Neuronal stem cell (in vitro differentiated cells): ENCODE measurements at regions not wholly inside any gene's neighbourhood (a gene's known extent, or its start where the extent isn't known, plus 50 kb on each side); places are given as distances from the start of the nearest gene placed in this dataset.
A peak's percentile ranks its signal among the peaks of the same experiment; 100 is the strongest.
"Not testable (repeated sequence)": the region's sequence is repeated elsewhere in the genome, so short reads cannot be mapped to it uniquely, and the experiment has no call there.

Experiments used
- DNase-seq: peaks from one replicate; pipeline ENCODE4 v3.0.0-alpha.2; 2013; ENCODE audit warnings: low spot score
- H2AFZ ChIP-seq: one replicate; pipeline ENCODE4 v1.6.1; 2013; ENCODE audit warnings: mild to moderate bottlenecking, low read length, inconsistent platforms
- H2AK5ac ChIP-seq: 2 replicates; pipeline ENCODE4 v1.6.1; 2013; ENCODE audit warnings: low read depth, mild to moderate bottlenecking, inconsistent platforms, low read length, moderate library complexity, mixed read lengths
- H2BK120ac ChIP-seq: 2 replicates; pipeline ENCODE4 v1.6.1; 2013; ENCODE audit warnings: low read depth, mild to moderate bottlenecking, inconsistent platforms, low read length, moderate library complexity, mixed read lengths
- H2BK12ac ChIP-seq: one replicate; pipeline ENCODE4 v1.6.1; 2013; ENCODE audit warnings: low read length, inconsistent platforms
- H2BK15ac ChIP-seq: 2 replicates; pipeline ENCODE4 v1.6.1; 2013; ENCODE audit warnings: mild to moderate bottlenecking, low read length, inconsistent platforms, mixed read lengths
- H2BK5ac ChIP-seq: one replicate; pipeline ENCODE4 v1.6.1; 2013; ENCODE audit warnings: inconsistent platforms, mild to moderate bottlenecking, low read length, moderate library complexity
- H3K14ac ChIP-seq: one replicate; pipeline ENCODE4 v1.6.1; 2013; ENCODE audit warnings: low read length, inconsistent platforms
- H3K18ac ChIP-seq: 2 replicates; pipeline ENCODE4 v1.6.1; 2013; ENCODE audit warnings: low read length, inconsistent platforms
- H3K23ac ChIP-seq: 2 replicates; pipeline ENCODE4 v1.6.1; 2013; ENCODE audit warnings: low read depth, mild to moderate bottlenecking, mixed read lengths, low read length, inconsistent platforms; ENCODE audit not compliant: poor library complexity
- H3K27ac ChIP-seq: replicated peaks from 3 replicates; pipeline ENCODE4 v1.5.1; 2013; ENCODE audit warnings: low read length, inconsistent platforms
- H3K27me3 ChIP-seq, 3 experiments: 2 replicates each; pipeline ENCODE4 v1.6.1; 2013; ENCODE audit warnings: low read length in 3 of 3, mild to moderate bottlenecking in 2 of 3, inconsistent platforms in 1 of 3, low read depth in 1 of 3, mixed read lengths in 1 of 3, moderate library complexity in 1 of 3; ENCODE audit not compliant: control insufficient read depth in 3 of 3, insufficient read depth in 3 of 3
- H3K36me3 ChIP-seq, 2 donors: replicated peaks in 1 of 2; 2 replicates each; pipeline ENCODE4 v1.6.1; 2013; ENCODE audit warnings: low read length in 2 of 2; ENCODE audit not compliant: control insufficient read depth in 2 of 2, insufficient read depth in 2 of 2
- H3K4ac ChIP-seq: 2 replicates; pipeline ENCODE4 v1.6.1; 2013; ENCODE audit warnings: inconsistent platforms, mild to moderate bottlenecking, low read length, moderate library complexity
- H3K4me1 ChIP-seq, 2 donors: 1 replicate in 1 of 2; 2 replicates in 1 of 2; pipeline ENCODE4 v1.6.1; 2013; ENCODE audit warnings: low read length in 2 of 2, low read depth in 1 of 2; ENCODE audit not compliant: control insufficient read depth in 2 of 2, insufficient read depth in 1 of 2
- H3K4me2 ChIP-seq: one replicate; pipeline ENCODE4 v1.6.1; 2013; ENCODE audit warnings: mild to moderate bottlenecking, low read length, inconsistent platforms; ENCODE audit not compliant: insufficient read depth, poor library complexity, severe bottlenecking
- H3K4me3 ChIP-seq, 2 donors: 2 replicates each; pipeline ENCODE4 v1.5.1; 2013; ENCODE audit warnings: low read length in 2 of 2, mild to moderate bottlenecking in 2 of 2, inconsistent platforms in 1 of 2, moderate library complexity in 1 of 2
- H3K79me1 ChIP-seq: one replicate; pipeline ENCODE4 v1.6.1; 2013; ENCODE audit warnings: low read depth, mild to moderate bottlenecking, inconsistent platforms, low read length, moderate library complexity
- H3K9ac ChIP-seq: one replicate; pipeline ENCODE4 v1.6.1; 2013; ENCODE audit warnings: mild to moderate bottlenecking, low read depth, low read length, inconsistent platforms; ENCODE audit not compliant: poor library complexity
- H3K9me3 ChIP-seq, 2 donors: replicated peaks in 1 of 2; 2 replicates each; pipeline versions ENCODE3 to v1.6.1; 2013; ENCODE audit warnings: low read length in 2 of 2, mild to moderate bottlenecking in 2 of 2, inconsistent platforms in 1 of 2, low read depth in 1 of 2, mixed read lengths in 1 of 2, moderate library complexity in 1 of 2; ENCODE audit not compliant: control insufficient read depth in 2 of 2, insufficient read depth in 1 of 2
- H4K8ac ChIP-seq: one replicate; pipeline ENCODE4 v1.6.1; 2013; ENCODE audit warnings: low read depth, mild to moderate bottlenecking, inconsistent platforms, low read length, moderate library complexity
- H4K91ac ChIP-seq: one replicate; pipeline ENCODE4 v1.6.1; 2013; ENCODE audit warnings: low read length, low read depth, mild to moderate bottlenecking, inconsistent platforms; ENCODE audit not compliant: poor library complexity
- WGBS, 2 donors: extraction: QIAGEN DNeasy Blood & Tissue Kit; methylation state at CpG; one replicate each; pipeline ENCODE4 v1.1.7; 2013; ENCODE audit warnings: missing lambda C conversion rate in 2 of 2, mixed read lengths in 1 of 2; ENCODE audit not compliant: insufficient read length in 2 of 2, insufficient replicate concordance in 1 of 2; ENCODE audit errors: extremely low coverage in 2 of 2; 5-methylcytosine and 5-hydroxymethylcytosine counted together

DNA sequence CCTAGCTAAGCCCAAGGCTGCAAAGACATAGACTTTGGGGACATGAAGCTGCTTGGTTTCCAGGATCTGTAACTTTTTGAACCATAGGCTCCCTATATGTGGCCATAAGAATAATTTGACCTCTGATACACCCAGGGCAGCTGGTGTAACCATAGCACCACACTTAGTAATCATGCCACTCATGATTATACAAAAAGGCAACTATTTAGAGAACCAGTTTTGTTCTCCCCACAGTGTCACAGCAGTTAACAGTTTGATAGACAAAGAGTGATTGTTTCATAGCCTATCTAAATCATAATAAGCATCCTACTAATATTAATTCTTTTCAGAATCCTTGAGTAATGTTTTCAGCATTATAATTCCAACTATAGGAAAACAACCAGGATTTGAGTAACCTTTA is 334.9 kb downstream of the NEK10 start:
- Histone ChIP-seq H2AK5ac (no peak overlapping the region), H3K4ac (no peak overlapping the region), H2BK12ac (no peak overlapping the region), H2BK5ac (no peak overlapping the region), H3K4me1 (no peaks in the 10 kb centered on the region), H3K4me3 (no peak overlapping the region), H3K4me2 (no peak overlapping the region), H3K9me3 (no peaks in the 10 kb centered on the region), H3K18ac (no peak overlapping the region), H4K91ac (no peak overlapping the region), H3K14ac (no peak overlapping the region), H2BK120ac (no peak overlapping the region), H3K79me1 (no peaks in the 10 kb centered on the region), H2AFZ (no peak overlapping the region), H3K9ac (no peak overlapping the region), H2BK15ac (no peak overlapping the region), H3K27ac (no peak overlapping the region), H3K23ac (no peak overlapping the region), H4K8ac (no peak overlapping the region), H3K27me3 (no peaks in the 10 kb centered on the region), H3K36me3 (no peaks in the 10 kb centered on the region)
- DNase-seq = no peak

DNA sequence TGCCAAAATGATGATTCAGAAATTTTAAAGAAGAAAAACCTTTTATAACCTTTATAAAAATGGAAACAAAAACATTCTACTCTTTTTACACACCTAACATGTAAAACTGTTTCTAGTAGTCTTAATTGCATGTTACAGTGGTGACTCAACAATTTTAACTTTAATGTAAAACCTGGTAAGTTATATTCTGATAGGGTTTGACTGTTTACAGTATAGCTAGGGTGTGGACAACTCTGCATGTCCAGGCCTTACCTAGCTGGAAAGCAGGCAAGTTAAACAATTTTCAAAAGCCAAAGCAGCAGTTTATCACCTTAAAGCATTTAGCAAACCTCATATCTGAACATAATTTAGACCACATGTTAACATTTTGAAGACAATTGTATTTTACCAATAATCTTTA is 328.5 kb downstream of the NEK10 start:
- no peak overlapping the region for H2BK5ac ChIP-seq
- H3K9ac ChIP-seq = no peak overlapping the region
- no peak overlapping the region for H3K4ac ChIP-seq
- no peaks in the 10 kb centered on the region for H3K36me3 ChIP-seq
- H2BK12ac ChIP-seq = no peak overlapping the region
- H3K79me1 ChIP-seq = no peaks in the 10 kb centered on the region
- H3K9me3 ChIP-seq = no peaks in the 10 kb centered on the region
- H3K14ac ChIP-seq = no peak overlapping the region
- no peak overlapping the region for H2BK15ac ChIP-seq
- DNase-seq = no peak
- no peak overlapping the region for H2AFZ ChIP-seq
- H4K8ac ChIP-seq = no peak overlapping the region
- no peak overlapping the region for H2BK120ac ChIP-seq
- H3K4me2 ChIP-seq = no peak overlapping the region
- H3K23ac ChIP-seq = no peak overlapping the region
- no peak overlapping the region for H4K91ac ChIP-seq
- peaks cover 0 to 2% of the 10 kb centered on the region in 2 donors for H3K4me1 ChIP-seq
- H3K4me3 ChIP-seq = no peak overlapping the region
- H2AK5ac ChIP-seq = no peak overlapping the region
- no peak overlapping the region for H3K18ac ChIP-seq
- no peak overlapping the region for H3K27ac ChIP-seq
- no peaks in the 10 kb centered on the region for H3K27me3 ChIP-seq

DNA sequence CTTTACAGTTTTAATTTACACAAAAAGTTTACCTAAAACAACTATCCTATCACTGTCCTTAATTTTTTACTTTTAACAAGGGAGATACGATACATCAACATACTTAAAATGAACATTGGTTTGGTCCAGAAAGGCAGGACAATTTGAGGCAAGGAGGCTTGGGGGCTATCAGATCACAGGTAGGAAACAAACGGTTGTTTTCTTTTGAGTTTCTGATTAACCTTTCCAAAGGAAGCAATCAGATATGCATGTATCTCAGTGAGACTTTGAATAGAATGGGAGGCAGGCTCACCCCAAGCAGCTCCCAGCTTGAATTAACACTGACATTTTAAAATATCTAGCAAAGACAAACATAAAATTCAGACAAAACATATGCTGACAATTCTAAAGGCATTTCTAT is 326.6 kb downstream of the NEK10 start:
- H2AFZ ChIP-seq = not testable (repeated sequence)
- WGBS, 2 donors = no CpG with 5 or more reads among the region's 2 CpGs

GRCh38 chr3:27043328-27043955 is 325.7 kb downstream of the NEK10 start:
- Histone ChIP-seq H3K27ac (no peak overlapping the region), H3K23ac (no peak overlapping the region), H3K4ac (no peak overlapping the region), H3K4me2 (no peak overlapping the region), H3K14ac (no peak overlapping the region), H2AFZ (peak overlapping the region; percentile 48), H3K4me3 (no peak overlapping the region), H3K36me3 (no peaks in the 10 kb centered on the region), H2BK12ac (no peak overlapping the region), H3K4me1 (peaks cover 0 to 2% of the 10 kb centered on the region in 2 donors), H3K9me3 (peaks cover 0 to 2% of the 10 kb centered on the region in 2 donors), H2AK5ac (no peak overlapping the region), H3K79me1 (no peaks in the 10 kb centered on the region), H3K18ac (no peak overlapping the region), H3K27me3 (no peaks in the 10 kb centered on the region), H4K91ac (no peak overlapping the region), H2BK120ac (no peak overlapping the region), H3K9ac (no peak overlapping the region), H2BK15ac (no peak overlapping the region), H4K8ac (no peak overlapping the region), H2BK5ac (no peak overlapping the region)
- WGBS, 2 donors = no CpG with 5 or more reads among the region's 8 CpGs
- DNase-seq = no peak

More for the DNA sequence above, 326.6 kb downstream of the NEK10 start:
- H3K36me3 ChIP-seq, H3K27me3 ChIP-seq, H4K8ac ChIP-seq, H2BK15ac ChIP-seq, H3K14ac ChIP-seq, H3K27ac ChIP-seq, H3K4me3 ChIP-seq, H2BK5ac ChIP-seq, H2AK5ac ChIP-seq, H2BK12ac ChIP-seq, H3K4ac ChIP-seq, H3K18ac ChIP-seq, H2BK120ac ChIP-seq, H3K9ac ChIP-seq, H3K79me1 ChIP-seq, H4K91ac ChIP-seq, H3K9me3 ChIP-seq, H3K23ac ChIP-seq, H3K4me1 ChIP-seq, H3K4me2 ChIP-seq, DNase-seq: not testable (repeated sequence)
